Activated CD4-positive, alpha-beta T cell treated with anti-CD3 and anti-CD28 coated beads, Interleukin-2, amount 50 U/mL, for 1 hour (primary cell): ENCODE measurements at regions not wholly inside any gene's neighbourhood (a gene's known extent, or its start where the extent isn't known, plus 50 kb on each side); places are given as distances from the start of the nearest gene placed in this dataset.
"Not testable (repeated sequence)": the region's sequence is repeated elsewhere in the genome, so short reads cannot be mapped to it uniquely, and the experiment has no call there.

ENCODE experiments used
- DNase-seq: peaks from one replicate; pipeline ENCODE4 v3.0.0-alpha.2; 2020

DNA sequence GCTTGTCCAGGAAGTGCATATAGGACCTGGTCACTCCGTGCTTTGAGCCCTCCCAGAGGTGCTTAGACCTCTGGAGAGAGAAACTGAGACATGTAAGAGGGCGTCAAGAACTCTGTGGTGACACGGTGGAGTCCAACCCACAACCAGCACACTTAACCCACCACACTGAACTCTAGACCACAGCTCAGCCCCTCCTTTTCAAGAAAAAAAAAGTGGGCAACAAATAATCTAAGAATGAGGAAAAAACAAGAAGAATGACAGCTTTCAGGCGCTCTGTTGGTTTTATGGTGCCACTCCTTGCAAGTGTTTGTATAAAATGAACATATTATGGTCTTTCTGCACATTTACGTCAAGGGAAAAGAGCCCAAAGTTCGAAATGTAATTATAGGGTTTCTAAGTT, 50.2 kb upstream of the SNAPC3 start:
- no peak for DNase-seq

DNA sequence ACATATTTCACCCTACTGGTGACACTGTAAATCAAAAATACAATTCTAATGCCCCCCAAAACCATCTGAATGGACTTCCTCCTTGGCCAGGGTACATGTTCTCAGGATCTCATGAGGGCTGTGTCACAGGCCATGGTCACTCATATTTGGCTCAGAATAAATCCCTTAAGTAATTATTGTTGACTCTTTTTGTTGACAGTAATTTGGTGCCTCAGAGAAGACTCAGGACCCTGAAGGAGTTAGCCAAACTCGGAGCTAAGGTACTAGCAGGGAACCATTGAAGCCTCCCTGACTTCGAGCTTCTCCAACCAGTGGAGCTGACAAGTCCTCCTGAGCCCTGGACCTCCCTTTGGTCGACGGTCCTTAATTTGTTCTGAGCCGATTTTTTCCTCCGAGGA, 51.2 kb upstream of the SNAPC3 start:
- no peak for DNase-seq

DNA sequence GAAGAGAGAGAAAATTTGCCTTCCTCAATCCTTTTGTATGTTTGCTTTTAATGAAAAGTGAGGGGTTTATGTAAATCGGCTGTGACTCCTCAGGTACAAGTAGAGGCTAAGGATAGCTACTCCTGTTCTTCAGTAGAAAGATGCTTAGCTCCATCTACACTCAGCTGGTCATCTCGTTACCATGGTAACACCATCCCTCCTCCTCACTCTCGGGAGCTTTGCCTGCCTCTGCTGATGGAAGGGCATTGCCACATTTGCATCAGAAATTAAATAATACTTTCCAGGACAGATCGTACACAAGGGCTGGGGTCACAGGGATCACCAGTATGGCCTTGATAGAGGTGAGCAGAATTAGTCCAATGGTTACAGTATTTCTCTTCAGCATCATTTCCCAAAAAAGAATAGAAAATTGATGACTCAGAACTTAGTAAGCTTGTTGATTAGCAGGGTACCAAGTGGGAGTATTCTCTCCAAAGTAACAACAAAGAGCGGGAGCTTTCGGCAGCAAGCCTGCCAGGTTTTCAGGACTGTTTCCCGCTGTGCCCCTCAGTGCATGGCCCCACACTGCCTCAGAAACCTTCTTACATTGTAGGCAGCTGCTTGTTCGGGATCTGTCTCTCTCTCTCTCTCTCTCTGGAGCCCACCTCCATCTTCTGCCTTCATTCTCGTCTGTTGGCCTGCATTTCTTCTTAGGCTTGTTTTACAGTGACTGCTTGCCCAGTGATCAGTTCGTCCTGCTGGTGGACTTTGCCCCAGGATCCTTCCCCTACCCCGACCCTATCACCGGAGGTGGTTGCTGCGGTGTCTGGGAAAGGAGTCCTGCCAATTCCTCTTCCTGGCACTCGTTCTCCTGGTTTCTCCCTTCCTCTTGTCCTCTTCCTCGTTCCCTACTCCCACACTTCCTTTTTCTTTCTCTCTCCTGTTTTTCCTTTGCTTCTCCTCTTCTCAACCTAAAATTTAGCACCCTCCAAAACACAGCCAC, 51.9 kb upstream of the SNAPC3 start:
- no peak for DNase-seq

DNA sequence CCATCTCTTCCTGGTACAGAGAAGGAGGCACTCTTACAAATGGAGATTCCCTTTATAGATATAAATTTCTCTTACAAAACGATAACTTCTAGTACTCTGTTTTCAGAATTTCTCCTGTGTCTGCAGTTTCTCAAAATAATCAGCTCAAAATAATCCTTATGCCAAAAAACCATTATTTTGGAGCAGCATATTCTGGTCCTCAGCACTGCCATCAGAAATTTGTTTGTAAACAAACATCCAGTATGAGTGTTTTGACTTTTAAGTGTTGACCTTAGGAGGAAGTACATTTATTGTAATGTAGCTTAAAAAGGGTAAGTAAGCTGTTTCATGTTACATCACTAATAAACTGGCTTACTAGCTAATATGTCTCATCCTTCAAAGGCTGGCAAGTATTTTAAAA, 52.8 kb upstream of the SNAPC3 start:
- no peak for DNase-seq

DNA sequence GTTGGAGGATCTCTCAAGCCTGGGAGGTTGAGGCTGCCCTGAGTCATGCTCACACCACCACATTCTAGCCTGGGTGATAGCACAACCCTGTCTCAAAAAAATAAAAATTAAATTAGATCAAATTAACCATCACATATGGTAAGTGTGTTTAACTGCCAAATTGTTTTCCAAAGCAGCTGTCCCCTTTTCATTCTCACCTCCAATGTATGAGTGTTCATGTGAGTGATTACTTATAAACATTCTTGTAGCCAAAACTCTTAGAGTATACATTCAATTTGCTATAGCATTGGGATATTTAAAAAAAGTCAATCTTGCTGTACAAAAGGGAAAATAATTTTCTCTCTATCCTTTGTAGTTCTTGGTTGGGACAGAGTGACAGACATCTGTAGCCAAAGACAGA, 53.4 kb upstream of the SNAPC3 start:
- no peak for DNase-seq

DNA sequence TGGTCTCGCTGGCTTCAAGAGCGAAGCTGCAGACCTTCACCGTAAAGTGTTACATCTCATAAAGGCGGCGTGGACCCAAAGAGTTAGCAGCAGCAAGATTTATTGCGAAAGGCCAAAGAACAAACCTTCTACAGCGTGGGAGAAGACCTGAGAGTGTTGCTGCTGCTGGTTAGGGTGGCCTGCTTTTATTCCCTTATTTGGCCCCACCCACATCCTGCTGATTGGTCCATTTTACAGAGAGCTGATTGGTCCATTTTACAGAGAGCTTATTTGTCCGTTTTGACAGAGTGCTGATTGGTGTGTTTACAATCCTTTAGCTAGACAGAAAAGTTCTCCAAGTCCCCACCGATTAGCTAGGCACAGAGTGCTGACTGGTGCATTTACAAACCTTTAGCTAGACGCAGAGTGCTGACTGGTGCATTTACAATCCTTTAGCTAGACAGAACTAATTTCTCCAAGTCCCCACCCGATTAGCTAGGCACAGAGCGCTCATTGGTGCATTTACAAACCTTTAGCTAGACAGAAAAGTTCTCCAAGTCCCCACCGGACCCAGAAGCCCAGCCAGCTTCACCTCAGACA, 57.6 kb upstream of the SNAPC3 start:
- DNase-seq, result not testable (repeated sequence)

DNA sequence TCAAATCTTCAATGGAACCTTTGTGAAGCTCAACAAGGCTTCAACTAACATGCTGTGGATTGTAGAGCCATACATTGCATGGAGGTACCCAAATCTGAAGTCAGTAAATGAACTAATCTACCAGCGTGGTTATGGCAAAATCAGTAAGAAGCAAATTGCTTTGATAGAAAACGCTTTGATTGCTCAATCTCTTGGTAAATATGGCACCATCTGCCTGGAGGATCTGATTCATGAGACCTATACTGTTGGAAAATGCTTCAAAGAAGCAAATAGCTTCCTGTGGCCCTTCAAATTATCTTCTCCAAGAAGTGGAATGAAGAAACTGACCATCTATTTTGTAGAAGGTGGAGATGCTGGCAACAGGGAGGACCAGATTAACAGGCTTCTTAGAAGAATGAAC, 54.7 kb upstream of the TTC39B start:
- DNase-seq, result no peak

DNA sequence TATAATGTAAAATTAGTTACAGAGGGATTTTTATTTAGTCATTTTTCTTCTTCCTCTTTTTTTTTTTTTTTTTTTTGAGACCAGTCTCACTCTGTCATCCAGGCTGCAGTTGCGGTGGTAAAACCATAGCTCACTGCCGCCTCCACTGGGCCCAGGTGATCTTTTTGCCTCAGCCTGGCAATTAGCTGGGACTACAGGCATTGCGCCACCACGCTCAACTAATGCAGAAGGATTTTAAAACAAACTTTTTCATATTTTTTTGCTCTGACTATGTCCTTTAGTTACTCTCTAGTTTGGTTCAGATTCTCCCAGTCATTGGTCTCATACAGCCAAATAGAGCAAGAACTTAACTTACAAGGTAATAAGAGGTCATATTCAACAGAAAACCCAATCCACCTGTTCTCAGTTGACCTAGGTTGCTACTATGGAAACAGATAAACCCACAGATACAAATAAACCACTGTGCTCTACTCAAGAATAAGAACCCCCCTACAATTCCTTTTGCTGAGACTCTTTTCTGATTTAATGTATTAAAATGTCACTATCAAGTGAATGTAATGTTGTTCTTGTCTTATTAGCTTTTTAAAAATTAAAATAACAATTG, 50.1 kb upstream of the TTC39B start:
- DNase-seq, result peak; percentile 46
